HepG2 (cell line): ENCODE measurements at regions not wholly inside any gene's neighbourhood (a gene's known extent, or its start where the extent isn't known, plus 50 kb on each side); places are given as distances from the start of the nearest gene placed in this dataset.

ENCODE experiments used
- ATAC-seq: fragments of 200-7000 bp; cut with Tn5 transposase; 3 replicates; pipeline ENCODE4 v1.9.1; 2020; ENCODE audit warnings: mild to moderate bottlenecking, moderate library complexity
- BruUV-seq: library from RNA; stranded (reverse); fragments of 400-500 nt; replicated peaks from 2 replicates; lab custom pipeline; 2021; lab: Mats Ljungman, UMichigan
- CTCF ChIA-PET: fragments of 300-600 bp; formaldehyde crosslinking; extraction: SDS; loops from one replicate; lab custom pipeline; 2021; ENCODE audit warnings: low total read pairs, inconsistent platforms, low intra/inter-chr PET ratio; lab: Yijun Ruan, JAX
- POLR2A ChIA-PET: fragments of 350-600 bp; sonication (Branson Sonifier 250); formaldehyde crosslinking; loops from one replicate; lab custom pipeline; 2020; ENCODE audit warnings: antibody characterized with exemption, inconsistent platforms; lab: Yijun Ruan, JAX
- DNase-seq: peaks from one replicate; pipeline ENCODE4 v3.0.0-alpha.2; 2015; ENCODE audit warnings: low spot score
- FAIRE-seq: peaks from 3 replicates; lab custom pipeline; 2011; peaks lifted over from hg19 to GRCh38; lab: Jason Lieb, UNC
- H2AFZ ChIP-seq: one replicate; pipeline ENCODE4 v1.6.1; 2011; ENCODE audit warnings: low read length, inconsistent platforms
- H3K27ac ChIP-seq: fragments of 300-600 bp; 3 replicates; pipeline ENCODE4 v1.8.0; 2011; ENCODE audit warnings: mixed run types, mild to moderate bottlenecking, mixed read lengths, low read length, inconsistent platforms; ENCODE audit not compliant: insufficient read depth; ENCODE audit errors: extremely low read length
- H3K27me3 ChIP-seq, 2 experiments: fragments of 200-600 bp in 1 of 2; 2 replicates in 1 of 2; 3 replicates in 1 of 2; pipeline versions ENCODE4 v1.6.0 to v1.8.0; 2011; ENCODE audit warnings: low read length in 2 of 2, mild to moderate bottlenecking in 2 of 2, moderate library complexity in 2 of 2, inconsistent platforms in 1 of 2; ENCODE audit not compliant: insufficient read depth in 2 of 2, control insufficient read depth in 1 of 2
- H3K36me3 ChIP-seq, 2 experiments: fragments of 200-600 bp in 1 of 2; replicated peaks in 1 of 2; 2 replicates in 1 of 2; 3 replicates in 1 of 2; pipeline versions ENCODE4 v1.5.1 to v1.8.0; 2011; ENCODE audit warnings: low read length in 2 of 2, inconsistent platforms in 1 of 2; ENCODE audit not compliant: insufficient read depth in 2 of 2, control insufficient read depth in 1 of 2
- H3K4me1 ChIP-seq: 2 replicates; pipeline ENCODE4 v1.5.1; 2012; ENCODE audit warnings: low read length, inconsistent platforms; ENCODE audit not compliant: insufficient read depth
- H3K4me2 ChIP-seq: 2 replicates; pipeline ENCODE4 v1.6.0; 2011; ENCODE audit warnings: low read depth, low read length, inconsistent platforms
- H3K4me3 ChIP-seq, 3 experiments: fragments of 200-600 bp in 1 of 3; sonication (generic), shearing (Covaris generic) in 1 of 3; replicated peaks in 1 of 3; 2 replicates each; pipeline ENCODE4 v1.5.1; 2011 to 2016; ENCODE audit warnings: low read length in 3 of 3, inconsistent platforms in 2 of 3, low read depth in 2 of 3, mild to moderate bottlenecking in 2 of 3, control low read depth in 1 of 3, mixed read lengths in 1 of 3; ENCODE audit not compliant: insufficient read depth in 1 of 3
- H3K79me2 ChIP-seq: one replicate; pipeline ENCODE4 v1.6.1; 2011; ENCODE audit warnings: low read length, inconsistent platforms; ENCODE audit not compliant: insufficient read depth
- H3K9ac ChIP-seq: 2 replicates; pipeline ENCODE4 v1.6.0; 2011; ENCODE audit warnings: mild to moderate bottlenecking, low read depth, low read length, inconsistent platforms; ENCODE audit not compliant: insufficient read depth
- H3K9me3 ChIP-seq: 2 replicates; pipeline ENCODE4 v1.5.1; 2012; ENCODE audit warnings: mild to moderate bottlenecking, low read length
- H4K20me1 ChIP-seq: 2 replicates; pipeline ENCODE4 v1.6.0; 2011; ENCODE audit warnings: inconsistent platforms, mild to moderate bottlenecking, low read length, moderate library complexity; ENCODE audit not compliant: insufficient read depth
- BHLHE40 ChIP-seq: IDR thresholded peaks from 2 replicates; pipeline ENCODE4 v1.6.1; 2011; ENCODE audit warnings: low read length, improper control_type of control experiment
- LCORL ChIP-seq, 2 experiments: fragments of 450-650 bp in 1 of 2; sonication (generic) in 1 of 2; formaldehyde crosslinking in 1 of 2; IDR thresholded peaks; 2 replicates each; pipeline versions ENCODE4 v1.5.0 to v1.6.1; 2017 to 2020; ENCODE audit warnings: antibody characterized with exemption in 1 of 2, missing genetic modification reagents in 1 of 2
- THAP7 ChIP-seq: sonication (generic); formaldehyde crosslinking; IDR thresholded peaks from 2 replicates; pipeline ENCODE4 v1.8.1; 2023; ENCODE audit warnings: mild to moderate bottlenecking, missing genetic modification reagents
- ZFP1 ChIP-seq: IDR thresholded peaks from 2 replicates; pipeline ENCODE4 v1.6.1; 2016
- ZKSCAN5 ChIP-seq: sonication (generic); formaldehyde crosslinking; IDR thresholded peaks from 2 replicates; pipeline ENCODE4 v1.5.1; 2020; ENCODE audit warnings: mild to moderate bottlenecking, missing genetic modification reagents
- ZNF329 ChIP-seq: sonication (generic); formaldehyde crosslinking; IDR thresholded peaks from 2 replicates; pipeline ENCODE4 v1.9.0; 2021; ENCODE audit warnings: low read depth, mild to moderate bottlenecking, missing genetic modification reagents
- ZNF441 ChIP-seq: sonication (generic); formaldehyde crosslinking; IDR thresholded peaks from 2 replicates; pipeline ENCODE4 v1.7.0; 2021; ENCODE audit warnings: missing genetic modification reagents, borderline replicate concordance
- ZNF512 ChIP-seq: sonication (generic); formaldehyde crosslinking; IDR thresholded peaks from 2 replicates; pipeline ENCODE4 v1.4.0; 2020; ENCODE audit warnings: mild to moderate bottlenecking, missing genetic modification reagents
- ZNF616 ChIP-seq: sonication (generic); formaldehyde crosslinking; IDR thresholded peaks from 2 replicates; pipeline ENCODE4 v1.5.0; 2020; ENCODE audit warnings: low read depth, mild to moderate bottlenecking, missing genetic modification reagents
- ZNF776 ChIP-seq: sonication (generic); formaldehyde crosslinking; IDR thresholded peaks from 2 replicates; pipeline ENCODE4 v1.4.0; 2020; ENCODE audit warnings: mild to moderate bottlenecking, missing genetic modification reagents
- ZSCAN21 ChIP-seq: sonication (generic); formaldehyde crosslinking; IDR thresholded peaks from 2 replicates; pipeline ENCODE4 v1.8.0; 2022; ENCODE audit warnings: mild to moderate bottlenecking, missing genetic modification reagents, moderate library complexity, borderline replicate concordance
- WGBS: methylation state at CpG from one replicate; pipeline ENCODE4 v1.1.6; 2017; ENCODE audit warnings: low lambda C conversion rate; 5-methylcytosine and 5-hydroxymethylcytosine counted together
- in situ Hi-C: cut with HindIII; loops from 2 replicates; pipeline ENCODE4 v1.10.0; 2017; ENCODE audit warnings: low pct_unique_long_range_greater_than_20kb; ENCODE audit not compliant: extremely low pct_ligation_motif_present
- intact Hi-C: fragments of 100-400 bp; cut with micrococcal nuclease; formaldehyde crosslinking; loops from one replicate; pipeline ENCODE4 v1.10.0; 2022; ENCODE audit not compliant: unreplicated experiment
- TF ChIP-seq, protein P1 (sequence below): IDR thresholded peaks from 2 replicates; pipeline ENCODE4 v1.6.1; 2016; ENCODE audit warnings: control low read depth
- TF ChIP-seq, protein P2 (sequence below): sonication (generic); formaldehyde crosslinking; IDR thresholded peaks from 2 replicates; pipeline ENCODE4 v1.4.0; 2020; ENCODE audit warnings: missing genetic modification reagents

- no peak for TF ChIP-seq ZNF512 (CRISPR knock-in tag)
Observed at GRCh38 chr15:70588613-70589012, 174.7 kb downstream of the UACA start (continued).

GRCh38 chr15:70587896-70588567 is 175.3 kb downstream of the UACA start:
- Histone ChIP-seq H3K4me2 (no peak overlapping the region), H3K79me2 (no peaks in the 10 kb centered on the region), H4K20me1 (no peaks in the 10 kb centered on the region), H3K4me3 (no peak overlapping the region), H3K9me3 (no peaks in the 10 kb centered on the region), H3K36me3 (no peaks in the 10 kb centered on the region), H3K4me1 (peaks cover 38% of the 10 kb centered on the region), H3K9ac (no peak overlapping the region), H2AFZ (no peak overlapping the region), H3K27ac (no peak overlapping the region), H3K27me3 (no peaks in the 10 kb centered on the region)
- in situ Hi-C loops: no loop called here
- no TSS peak for BruUV-seq
- no peak for ATAC-seq
- no peak for FAIRE-seq
- intact Hi-C loops: no loop called here
- DNase-seq: no peak
- WGBS: 46% methylated on average over 10 of the region's 10 CpGs
- ChIA-PET CTCF (interaction anchor here (0.8 kb wide), 1 partner anchor 19 kb away, joined by 3 read pairs; no protein-coding TSS in a partner anchor), POLR2A (no interaction called here)
- TF ChIP-seq THAP7 (CRISPR knock-in tag) (no peak), ZFP1 (no peak), ZKSCAN5 (CRISPR knock-in tag) (no peak), BHLHE40 (no peak), ZNF776 (CRISPR knock-in tag) (no peak), ZSCAN21 (CRISPR knock-in tag) (no peak), ZNF329 (CRISPR knock-in tag) (no peak), ZNF616 (CRISPR knock-in tag) (no peak), ZNF441 (no peak), LCORL (IDR thresholded peaks at IDR 0.05) (no peak), LCORL (CRISPR knock-in tag; IDR thresholded peaks at IDR 0.05) (no peak)
- TF ChIP-seq, protein P1, sequence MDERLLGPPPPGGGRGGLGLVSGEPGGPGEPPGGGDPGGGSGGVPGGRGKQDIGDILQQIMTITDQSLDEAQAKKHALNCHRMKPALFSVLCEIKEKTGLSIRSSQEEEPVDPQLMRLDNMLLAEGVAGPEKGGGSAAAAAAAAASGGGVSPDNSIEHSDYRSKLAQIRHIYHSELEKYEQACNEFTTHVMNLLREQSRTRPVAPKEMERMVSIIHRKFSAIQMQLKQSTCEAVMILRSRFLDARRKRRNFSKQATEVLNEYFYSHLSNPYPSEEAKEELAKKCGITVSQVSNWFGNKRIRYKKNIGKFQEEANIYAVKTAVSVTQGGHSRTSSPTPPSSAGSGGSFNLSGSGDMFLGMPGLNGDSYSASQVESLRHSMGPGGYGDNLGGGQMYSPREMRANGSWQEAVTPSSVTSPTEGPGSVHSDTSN: no peak
- TF ChIP-seq, protein P2, sequence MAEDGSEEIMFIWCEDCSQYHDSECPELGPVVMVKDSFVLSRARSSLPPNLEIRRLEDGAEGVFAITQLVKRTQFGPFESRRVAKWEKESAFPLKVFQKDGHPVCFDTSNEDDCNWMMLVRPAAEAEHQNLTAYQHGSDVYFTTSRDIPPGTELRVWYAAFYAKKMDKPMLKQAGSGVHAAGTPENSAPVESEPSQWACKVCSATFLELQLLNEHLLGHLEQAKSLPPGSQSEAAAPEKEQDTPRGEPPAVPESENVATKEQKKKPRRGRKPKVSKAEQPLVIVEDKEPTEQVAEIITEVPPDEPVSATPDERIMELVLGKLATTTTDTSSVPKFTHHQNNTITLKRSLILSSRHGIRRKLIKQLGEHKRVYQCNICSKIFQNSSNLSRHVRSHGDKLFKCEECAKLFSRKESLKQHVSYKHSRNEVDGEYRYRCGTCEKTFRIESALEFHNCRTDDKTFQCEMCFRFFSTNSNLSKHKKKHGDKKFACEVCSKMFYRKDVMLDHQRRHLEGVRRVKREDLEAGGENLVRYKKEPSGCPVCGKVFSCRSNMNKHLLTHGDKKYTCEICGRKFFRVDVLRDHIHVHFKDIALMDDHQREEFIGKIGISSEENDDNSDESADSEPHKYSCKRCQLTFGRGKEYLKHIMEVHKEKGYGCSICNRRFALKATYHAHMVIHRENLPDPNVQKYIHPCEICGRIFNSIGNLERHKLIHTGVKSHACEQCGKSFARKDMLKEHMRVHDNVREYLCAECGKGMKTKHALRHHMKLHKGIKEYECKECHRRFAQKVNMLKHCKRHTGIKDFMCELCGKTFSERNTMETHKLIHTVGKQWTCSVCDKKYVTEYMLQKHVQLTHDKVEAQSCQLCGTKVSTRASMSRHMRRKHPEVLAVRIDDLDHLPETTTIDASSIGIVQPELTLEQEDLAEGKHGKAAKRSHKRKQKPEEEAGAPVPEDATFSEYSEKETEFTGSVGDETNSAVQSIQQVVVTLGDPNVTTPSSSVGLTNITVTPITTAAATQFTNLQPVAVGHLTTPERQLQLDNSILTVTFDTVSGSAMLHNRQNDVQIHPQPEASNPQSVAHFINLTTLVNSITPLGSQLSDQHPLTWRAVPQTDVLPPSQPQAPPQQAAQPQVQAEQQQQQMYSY (CRISPR knock-in tag): no peak
